MM.1S (cell line): ENCODE measurements at regions not wholly inside any gene's neighbourhood (a gene's known extent, or its start where the extent isn't known, plus 50 kb on each side); places are given as distances from the start of the nearest gene placed in this dataset.
A peak's percentile ranks its signal among the peaks of the same experiment; 100 is the strongest.

ENCODE experiments used
- DNase-seq: peaks from one replicate; pipeline ENCODE4 v3.0.0-alpha.2; 2015
- H2AFZ ChIP-seq: fragments of 300-600 bp; sonication (generic); 2 replicates; pipeline ENCODE4 v1.6.0; 2016; ENCODE audit warnings: antibody characterized with exemption, low read length
- H3F3A ChIP-seq: fragments of 300-600 bp; sonication (generic); 2 replicates; pipeline ENCODE4 v1.6.1; 2016; ENCODE audit warnings: mild to moderate bottlenecking, antibody characterized with exemption, low read length, moderate library complexity, mixed read lengths; ENCODE audit not compliant: insufficient read depth
- H3K27ac ChIP-seq: fragments of 300-600 bp; sonication (generic); 2 replicates; pipeline ENCODE4 v1.5.1; 2016; ENCODE audit warnings: mild to moderate bottlenecking, low read length
- H3K27me3 ChIP-seq: fragments of 300-600 bp; sonication (generic); replicated peaks from 2 replicates; pipeline ENCODE4 v1.6.0; 2016; ENCODE audit warnings: low read length; ENCODE audit not compliant: insufficient read depth
- H3K36me3 ChIP-seq: fragments of 300-600 bp; sonication (generic); replicated peaks from 2 replicates; pipeline ENCODE4 v1.6.1; 2016; ENCODE audit warnings: mild to moderate bottlenecking, low read length, mixed read lengths; ENCODE audit not compliant: insufficient read depth
- H3K4me1 ChIP-seq: fragments of 300-600 bp; sonication (generic); 2 replicates; pipeline ENCODE4 v1.6.1; 2016; ENCODE audit warnings: low read length, mixed read lengths
- H3K4me2 ChIP-seq: fragments of 300-600 bp; sonication (generic); 2 replicates; pipeline ENCODE4 v1.6.0; 2016; ENCODE audit warnings: low read depth, low read length
- H3K4me3 ChIP-seq: fragments of 300-600 bp; sonication (generic); 2 replicates; pipeline ENCODE4 v1.5.1; 2016; ENCODE audit warnings: low read length, mixed read lengths
- H3K79me2 ChIP-seq: fragments of 300-600 bp; sonication (generic); 2 replicates; pipeline ENCODE4 v1.6.1; 2016; ENCODE audit warnings: mixed run types, low read length, mixed read lengths
- H3K9ac ChIP-seq: fragments of 300-600 bp; sonication (generic); 2 replicates; pipeline ENCODE4 v1.6.1; 2016; ENCODE audit warnings: low read length, mixed read lengths
- H3K9me2 ChIP-seq: fragments of 300-600 bp; sonication (generic); replicated peaks from 2 replicates; pipeline ENCODE4 v1.6.1; 2016; ENCODE audit warnings: mild to moderate bottlenecking, low read length, mixed read lengths; ENCODE audit not compliant: insufficient read depth
- H3K9me3 ChIP-seq: fragments of 300-600 bp; sonication (generic); replicated peaks from 2 replicates; pipeline ENCODE4 v1.6.1; 2016; ENCODE audit warnings: mild to moderate bottlenecking, low read length, mixed read lengths; ENCODE audit not compliant: insufficient read depth
- H4K20me1 ChIP-seq: fragments of 300-600 bp; sonication (generic); 2 replicates; pipeline ENCODE4 v1.6.1; 2016; ENCODE audit warnings: mild to moderate bottlenecking, low read length, moderate library complexity, mixed read lengths; ENCODE audit not compliant: insufficient read depth
- EZH2 ChIP-seq: fragments of 300-600 bp; sonication (generic); optimal IDR thresholded peaks from 2 replicates; pipeline ENCODE3; 2017; ENCODE audit warnings: low read depth, mild to moderate bottlenecking, antibody characterized with exemption, low read length, mixed read lengths
- EZH2phosphoT487 ChIP-seq: fragments of 300-600 bp; sonication (generic); IDR thresholded peaks from 2 replicates; pipeline ENCODE4 v1.6.1; 2018; ENCODE audit warnings: antibody characterized with exemption, low read length
- TF ChIP-seq, protein P1 (sequence below): fragments of 300-600 bp; sonication (generic); IDR thresholded peaks from 2 replicates; pipeline ENCODE4 v1.5.1; 2016; ENCODE audit warnings: antibody characterized with exemption, low read length, mixed read lengths

DNA sequence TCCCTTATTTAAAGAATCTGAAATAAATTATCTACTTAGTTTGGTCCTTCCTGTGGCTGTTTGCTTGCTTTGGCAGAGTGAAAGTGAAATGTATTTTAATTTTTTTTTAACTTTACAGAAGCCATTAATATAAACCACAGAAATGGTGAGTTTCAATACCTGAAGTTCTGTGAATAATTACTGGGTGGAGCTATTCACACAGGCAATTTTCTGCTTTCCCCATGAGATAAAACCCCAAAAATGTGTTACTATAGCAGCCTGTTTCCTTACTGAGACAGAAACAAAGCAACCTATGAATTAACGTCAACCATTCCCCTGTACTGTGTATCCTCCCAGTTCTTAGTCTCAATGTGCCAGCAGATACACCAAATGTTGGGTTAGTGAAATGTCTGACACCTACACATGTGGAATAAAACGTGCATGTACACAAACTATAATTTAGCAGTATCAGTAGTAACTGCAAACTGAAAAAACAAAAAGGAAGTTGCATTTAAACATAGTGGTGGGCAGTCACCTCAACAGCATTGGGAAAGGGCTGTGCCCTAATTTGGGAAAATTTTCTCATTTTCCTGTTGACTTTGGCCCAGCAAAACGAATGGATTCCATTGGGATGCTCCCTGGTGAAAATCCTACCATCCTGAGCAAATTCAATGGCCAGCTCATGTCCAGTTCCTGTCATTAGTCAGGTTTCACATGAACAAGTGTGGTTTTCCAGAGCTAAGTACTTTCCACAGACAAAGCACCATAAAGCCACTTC lies 73.1 kb upstream of the RMDN2 start:
- Histone ChIP-seq H3K79me2 (no peaks in the 10 kb centered on the region), H2AFZ (no peak overlapping the region), H3K9me3 (no peaks in the 10 kb centered on the region), H3K27ac (peak overlapping the region; percentile 6; the same call in 1 of the 2 replicates), H3K27me3 (peaks cover 81% of the 10 kb centered on the region), H3K9ac (no peak overlapping the region), H3K4me1 (peaks cover 16% of the 10 kb centered on the region), H3F3A (peaks cover 18% of the 10 kb centered on the region), H3K4me2 (peak overlapping the region; percentile 47), H4K20me1 (no peaks in the 10 kb centered on the region), H3K36me3 (no peaks in the 10 kb centered on the region), H3K4me3 (0 out of 2 replicates have a peak overlapping the region, but pooled peaks have one; percentile 1), H3K9me2 (no peaks in the 10 kb centered on the region)
- TF ChIP-seq, protein P1, sequence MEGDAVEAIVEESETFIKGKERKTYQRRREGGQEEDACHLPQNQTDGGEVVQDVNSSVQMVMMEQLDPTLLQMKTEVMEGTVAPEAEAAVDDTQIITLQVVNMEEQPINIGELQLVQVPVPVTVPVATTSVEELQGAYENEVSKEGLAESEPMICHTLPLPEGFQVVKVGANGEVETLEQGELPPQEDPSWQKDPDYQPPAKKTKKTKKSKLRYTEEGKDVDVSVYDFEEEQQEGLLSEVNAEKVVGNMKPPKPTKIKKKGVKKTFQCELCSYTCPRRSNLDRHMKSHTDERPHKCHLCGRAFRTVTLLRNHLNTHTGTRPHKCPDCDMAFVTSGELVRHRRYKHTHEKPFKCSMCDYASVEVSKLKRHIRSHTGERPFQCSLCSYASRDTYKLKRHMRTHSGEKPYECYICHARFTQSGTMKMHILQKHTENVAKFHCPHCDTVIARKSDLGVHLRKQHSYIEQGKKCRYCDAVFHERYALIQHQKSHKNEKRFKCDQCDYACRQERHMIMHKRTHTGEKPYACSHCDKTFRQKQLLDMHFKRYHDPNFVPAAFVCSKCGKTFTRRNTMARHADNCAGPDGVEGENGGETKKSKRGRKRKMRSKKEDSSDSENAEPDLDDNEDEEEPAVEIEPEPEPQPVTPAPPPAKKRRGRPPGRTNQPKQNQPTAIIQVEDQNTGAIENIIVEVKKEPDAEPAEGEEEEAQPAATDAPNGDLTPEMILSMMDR = no peak
- TF ChIP-seq EZH2 (no peak), EZH2phosphoT487 (no peak)
- DNase-seq = peak; percentile 71

DNA sequence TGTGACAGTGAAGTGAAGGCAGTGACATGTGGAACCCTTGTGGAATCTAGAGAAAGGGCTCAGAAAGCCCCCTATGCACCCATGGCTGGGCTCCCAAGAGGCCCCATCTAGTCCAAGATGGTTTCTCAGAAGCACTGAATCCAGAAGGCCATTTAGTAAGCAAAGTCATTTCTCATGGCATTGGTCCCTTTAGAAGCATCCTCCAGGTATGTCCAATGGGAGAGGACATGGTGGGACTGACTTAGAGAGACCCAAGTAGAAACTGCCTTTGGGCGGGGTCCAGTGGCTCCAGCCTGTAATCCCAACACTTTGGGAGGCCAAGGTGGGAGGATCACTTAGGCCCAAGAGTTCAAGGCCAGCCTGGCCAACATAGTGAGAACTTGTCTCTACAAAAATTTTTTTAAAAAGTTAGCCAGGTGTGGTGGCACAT lies 72.5 kb upstream of the RMDN2 start:
- Histone ChIP-seq H3K4me3 (no peak overlapping the region), H3F3A (peaks cover 18% of the 10 kb centered on the region), H3K9ac (no peak overlapping the region), H3K36me3 (no peaks in the 10 kb centered on the region), H3K9me3 (no peaks in the 10 kb centered on the region), H3K79me2 (no peaks in the 10 kb centered on the region), H3K4me1 (peaks cover 16% of the 10 kb centered on the region), H3K27ac (no peak overlapping the region), H4K20me1 (no peaks in the 10 kb centered on the region), H3K27me3 (peaks cover 76% of the 10 kb centered on the region), H2AFZ (no peak overlapping the region), H3K9me2 (no peaks in the 10 kb centered on the region), H3K4me2 (peak overlapping the region; percentile 47)
- no peak for DNase-seq
- TF ChIP-seq EZH2phosphoT487 = no peak
- TF ChIP-seq, protein P1 = no peak
- TF ChIP-seq EZH2 = no peak

DNA sequence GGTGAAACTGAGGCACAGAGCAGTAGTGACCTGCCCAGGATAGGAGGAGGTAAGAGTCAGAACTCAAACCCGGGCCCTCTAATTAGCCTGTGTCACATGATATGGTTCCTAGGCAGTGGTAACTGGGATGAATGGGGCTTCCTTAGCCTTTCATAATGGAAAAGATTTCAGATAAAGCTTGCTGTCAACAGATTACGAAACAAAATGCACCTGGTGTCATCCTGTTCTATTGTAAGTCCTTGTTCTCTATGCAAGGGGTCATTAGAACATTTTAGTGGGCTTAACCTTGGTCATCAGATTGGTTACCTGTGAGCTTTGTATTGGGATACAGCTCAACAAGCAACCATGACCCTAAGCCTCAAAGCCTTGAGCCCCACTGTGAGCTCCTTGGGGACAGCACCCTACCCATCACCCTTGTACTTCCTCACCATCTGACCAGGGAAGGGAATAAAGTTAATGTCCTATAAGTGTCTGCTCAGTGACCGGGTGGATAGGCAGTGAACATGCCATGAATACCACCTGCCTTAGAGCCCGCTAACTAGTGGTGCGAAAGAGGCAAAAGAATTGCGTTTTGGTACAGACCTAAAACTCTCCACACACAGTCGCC lies 70.3 kb upstream of the RMDN2 start:
- no peak overlapping the region for H3K27ac ChIP-seq
- H3K9me2 ChIP-seq = no peaks in the 10 kb centered on the region
- H3K4me1 ChIP-seq = peaks cover 16% of the 10 kb centered on the region
- no peaks in the 10 kb centered on the region for H3K9me3 ChIP-seq
- DNase-seq = no peak
- H3F3A ChIP-seq = peaks cover 18% of the 10 kb centered on the region
- H3K36me3 ChIP-seq = no peaks in the 10 kb centered on the region
- H3K27me3 ChIP-seq = peaks cover 61% of the 10 kb centered on the region
- no peaks in the 10 kb centered on the region for H4K20me1 ChIP-seq
- no peak overlapping the region for H3K4me2 ChIP-seq
- H3K9ac ChIP-seq = no peak overlapping the region
- H2AFZ ChIP-seq = no peak overlapping the region
- H3K4me3 ChIP-seq = no peak overlapping the region
- no peaks in the 10 kb centered on the region for H3K79me2 ChIP-seq
- TF ChIP-seq EZH2phosphoT487 (no peak), EZH2 (no peak)
- TF ChIP-seq, protein P1 = no peak
